H1 (cell line): ENCODE measurements at regions not wholly inside any gene's neighbourhood (a gene's known extent, or its start where the extent isn't known, plus 50 kb on each side); places are given as distances from the start of the nearest gene placed in this dataset.

ENCODE experiments used
- CTCF ChIA-PET: fragments of 300-600 bp; sonication (Branson Sonifier 250); formaldehyde crosslinking; loops from one replicate; lab custom pipeline; 2021; ENCODE audit not compliant: partially characterized antibody; lab: Charles Lee
- POLR2A ChIA-PET: fragments of 300-600 bp; sonication (Branson Sonifier 250); formaldehyde crosslinking; loops from one replicate; lab custom pipeline; 2021; ENCODE audit warnings: inconsistent platforms; ENCODE audit not compliant: partially characterized antibody; lab: Charles Lee
- DNase-seq, 2 experiments: peaks; one replicate each; pipeline versions ENCODE4 v3.0.0 to v3.0.0-alpha.2; 2010 to 2022; ENCODE audit warnings: low spot score in 2 of 2, low read depth in 1 of 2, mixed read lengths in 1 of 2
- FAIRE-seq: peaks from 2 replicates; lab custom pipeline; 2011; peaks lifted over from hg19 to GRCh38; lab: Jason Lieb, UNC
- H2AFZ ChIP-seq: 2 replicates; pipeline ENCODE4 v1.8.1; 2012; ENCODE audit warnings: low read length, inconsistent platforms
- H2AK5ac ChIP-seq: 2 replicates; pipeline ENCODE4 v1.6.1; 2013; ENCODE audit warnings: low read depth, low read length
- H2BK120ac ChIP-seq: replicated peaks from 2 replicates; pipeline ENCODE3; 2013; ENCODE audit warnings: low read depth, low read length, inconsistent platforms
- H2BK12ac ChIP-seq: 2 replicates; pipeline ENCODE4 v1.6.1; 2013; ENCODE audit warnings: low read depth, low read length
- H2BK15ac ChIP-seq: 2 replicates; pipeline ENCODE4 v1.6.1; 2013; ENCODE audit warnings: low read length
- H2BK20ac ChIP-seq: 2 replicates; pipeline ENCODE4 v1.6.1; 2013; ENCODE audit warnings: low read length
- H2BK5ac ChIP-seq: 2 replicates; pipeline ENCODE4 v1.6.1; 2013; ENCODE audit warnings: low read depth, low read length
- H3K14ac ChIP-seq: 2 replicates; pipeline ENCODE4 v1.6.1; 2013; ENCODE audit warnings: inconsistent platforms; ENCODE audit not compliant: insufficient read length
- H3K18ac ChIP-seq: 2 replicates; pipeline ENCODE4 v1.6.1; 2013; ENCODE audit warnings: low read length; ENCODE audit errors: extremely low read depth
- H3K23ac ChIP-seq: 2 replicates; pipeline ENCODE4 v1.6.1; 2013; ENCODE audit warnings: inconsistent platforms; ENCODE audit not compliant: insufficient read length
- H3K23me2 ChIP-seq: 2 replicates; pipeline ENCODE4 v1.6.1; 2013; ENCODE audit warnings: low read depth, low read length
- H3K27ac ChIP-seq: 2 replicates; pipeline ENCODE4 v1.6.1; 2011; ENCODE audit warnings: low read depth, low read length, inconsistent platforms
- H3K27me3 ChIP-seq, 4 experiments: replicated peaks in 1 of 4; 1 replicate in 1 of 4; 2 replicates in 3 of 4; pipeline versions ENCODE4 v1.6.1 to v1.8.1; 2011 to 2013; ENCODE audit warnings: low read length in 3 of 4, mild to moderate bottlenecking in 3 of 4, inconsistent platforms in 2 of 4, mixed read lengths in 2 of 4, moderate library complexity in 1 of 4; ENCODE audit not compliant: control insufficient read depth in 3 of 4, insufficient read depth in 3 of 4; ENCODE audit errors: extremely low read depth in 1 of 4
- H3K36me3 ChIP-seq, 4 experiments: 2 replicates each; pipeline versions ENCODE4 v1.6.1 to v1.8.1; 2011 to 2013; ENCODE audit warnings: mild to moderate bottlenecking in 4 of 4, low read length in 3 of 4, moderate library complexity in 2 of 4, control low read depth in 1 of 4, inconsistent platforms in 1 of 4; ENCODE audit not compliant: insufficient read depth in 4 of 4, control insufficient read depth in 2 of 4
- H3K4ac ChIP-seq: replicated peaks from 2 replicates; pipeline ENCODE3; 2013; ENCODE audit warnings: low read length, low read depth, mixed read lengths, inconsistent platforms; ENCODE audit not compliant: insufficient read length
- H3K4me1 ChIP-seq, 4 experiments: replicated peaks in 1 of 4; 1 replicate in 1 of 4; 2 replicates in 3 of 4; pipeline versions ENCODE4 v1.6.1 to v1.8.1; 2011 to 2013; ENCODE audit warnings: low read length in 3 of 4, inconsistent platforms in 2 of 4, mixed read lengths in 1 of 4; ENCODE audit not compliant: insufficient read depth in 4 of 4, control insufficient read depth in 3 of 4
- H3K4me2 ChIP-seq, 2 experiments: 2 replicates each; pipeline versions ENCODE4 v1.6.1 to v1.8.1; 2011 to 2013; ENCODE audit warnings: low read depth in 2 of 2, low read length in 2 of 2, control low read depth in 1 of 2, inconsistent platforms in 1 of 2, mild to moderate bottlenecking in 1 of 2; ENCODE audit not compliant: insufficient read depth in 1 of 2
- H3K4me3 ChIP-seq, 4 experiments: fragments of 200-600, 300-600 bp in 1 of 4; sonication (generic), shearing (Covaris generic), sonication (Bioruptor Twin) in 1 of 4; 2 replicates each; pipeline versions ENCODE4 v1.5.1 to v1.8.1; 2011 to 2016; ENCODE audit warnings: low read length in 4 of 4, low read depth in 3 of 4, control low read depth in 2 of 4, inconsistent platforms in 2 of 4, mild to moderate bottlenecking in 2 of 4, mixed read lengths in 1 of 4, moderate library complexity in 1 of 4; ENCODE audit not compliant: insufficient read depth in 2 of 4; ENCODE audit errors: extremely low read depth in 1 of 4
- H3K56ac ChIP-seq: replicated peaks from 2 replicates; pipeline ENCODE3; 2013; ENCODE audit warnings: low read depth, mild to moderate bottlenecking, mixed read lengths, low read length, inconsistent platforms; ENCODE audit not compliant: insufficient read length
- H3K79me1 ChIP-seq: 2 replicates; pipeline ENCODE4 v1.6.1; 2013; ENCODE audit warnings: low read depth, low read length, control low read depth
- H3K79me2 ChIP-seq, 2 experiments: 2 replicates each; pipeline versions ENCODE4 v1.6.1 to v1.8.1; 2012 to 2013; ENCODE audit warnings: low read length in 2 of 2, mild to moderate bottlenecking in 2 of 2, inconsistent platforms in 1 of 2; ENCODE audit not compliant: insufficient read depth in 2 of 2, control insufficient read depth in 1 of 2
- H3K9ac ChIP-seq, 4 experiments: replicated peaks in 1 of 4; 1 replicate in 1 of 4; 2 replicates in 3 of 4; pipeline versions ENCODE4 v1.6.1 to v1.8.1; 2011 to 2013; ENCODE audit warnings: low read depth in 3 of 4, low read length in 3 of 4, control low read depth in 2 of 4, mild to moderate bottlenecking in 2 of 4, moderate library complexity in 2 of 4, inconsistent platforms in 1 of 4; ENCODE audit errors: extremely low read depth in 1 of 4
- H3K9me3 ChIP-seq, 2 experiments: 2 replicates each; pipeline versions ENCODE4 v1.6.1 to v1.8.1; 2012 to 2013; ENCODE audit warnings: mild to moderate bottlenecking in 2 of 2, moderate library complexity in 2 of 2, control low read depth in 1 of 2, inconsistent platforms in 1 of 2, low read depth in 1 of 2, low read length in 1 of 2, mixed read lengths in 1 of 2; ENCODE audit not compliant: insufficient read depth in 2 of 2
- H4K20me1 ChIP-seq, 2 experiments: replicated peaks in 1 of 2; 2 replicates each; pipeline versions ENCODE3 to v1.8.1; 2011 to 2013; ENCODE audit warnings: inconsistent platforms in 2 of 2, low read length in 2 of 2, mild to moderate bottlenecking in 1 of 2; ENCODE audit not compliant: insufficient read depth in 2 of 2, control insufficient read depth in 1 of 2
- H4K5ac ChIP-seq: 2 replicates; pipeline ENCODE4 v1.6.1; 2013; ENCODE audit warnings: low read length, low read depth, mixed read lengths, inconsistent platforms; ENCODE audit not compliant: insufficient read length
- H4K8ac ChIP-seq: 2 replicates; pipeline ENCODE4 v1.8.0; 2013; ENCODE audit warnings: mild to moderate bottlenecking, moderate library complexity, low read length, inconsistent platforms; ENCODE audit not compliant: insufficient read depth; ENCODE audit errors: extremely low read depth
- H4K91ac ChIP-seq: replicated peaks from 2 replicates; pipeline ENCODE3; 2013; ENCODE audit warnings: low read length, mixed read lengths, inconsistent platforms; ENCODE audit not compliant: insufficient read length
- BACH1 ChIP-seq: IDR thresholded peaks from 2 replicates; pipeline ENCODE4 v1.6.1; 2012; ENCODE audit warnings: low read length, improper control_type of control experiment
- SP2 ChIP-seq: IDR thresholded peaks from 2 replicates; pipeline ENCODE4 v1.6.1; 2012; ENCODE audit warnings: mild to moderate bottlenecking, low read length, inconsistent platforms
- SRF ChIP-seq: IDR thresholded peaks from 2 replicates; pipeline ENCODE4 v1.6.1; 2011; ENCODE audit warnings: mild to moderate bottlenecking, low read depth, low read length, moderate library complexity
- WGBS, 2 experiments: shearing (Covaris generic) in 1 of 2; methylation state at CpG; one replicate each; pipeline versions ENCODE4 v1.1.6 to v1.1.7; 2013 to 2015; ENCODE audit warnings: low lambda C conversion rate in 2 of 2, mixed read lengths in 2 of 2, inconsistent platforms in 1 of 2, low coverage in 1 of 2, missing lambda C conversion rate in 1 of 2; ENCODE audit not compliant: insufficient replicate concordance in 2 of 2, insufficient coverage in 1 of 2, insufficient read length in 1 of 2; ENCODE audit errors: extremely low coverage in 1 of 2, missing lambda C conversion rate in 1 of 2; 5-methylcytosine and 5-hydroxymethylcytosine counted together

- DNase-seq (no peak), FAIRE-seq (no peak)
- ChIA-PET POLR2A (no interaction called here), CTCF (interaction anchor here (0.6 kb wide), 1 partner anchor 10 kb away, joined by 4 read pairs; no protein-coding TSS in a partner anchor)
- H3K4me1 ChIP-seq = peaks cover 0 to 5% (median 2%) of the 10 kb centered on the region in 4 experiments; a peak in 1 of 7 replicates
- no peak overlapping the region for H3K56ac ChIP-seq
- H3K4ac ChIP-seq = no peak overlapping the region
- no peaks in the 10 kb centered on the region for H3K27me3 ChIP-seq
- H3K23me2 ChIP-seq = no peaks in the 10 kb centered on the region
- no peak overlapping the region for H2BK120ac ChIP-seq
- H3K14ac ChIP-seq = no peak overlapping the region
- peak overlapping the region; percentile 68; the same call in 1 of the 2 replicates for H2AFZ ChIP-seq
- no peak overlapping the region for H3K27ac ChIP-seq
- WGBS, 2 experiments = 88% methylated on average over 6 of the region's 6 CpGs; no CpG with 5 or more reads in 1 of the 2 experiments
- no peak overlapping the region for H2AK5ac ChIP-seq
- H2BK12ac ChIP-seq = no peak overlapping the region
- H4K8ac ChIP-seq = no peak overlapping the region
- no peak overlapping the region for H2BK15ac ChIP-seq
- H3K36me3 ChIP-seq = no peaks in the 10 kb centered on the region
- H3K18ac ChIP-seq = no peak overlapping the region
- H2BK5ac ChIP-seq = no peak overlapping the region
- H3K23ac ChIP-seq = no peak overlapping the region
- H3K9me3 ChIP-seq = no peaks in the 10 kb centered on the region
- no peak overlapping the region for H4K5ac ChIP-seq
- H3K79me1 ChIP-seq = no peaks in the 10 kb centered on the region
- no peak overlapping the region for H3K4me2 ChIP-seq
- no peaks in the 10 kb centered on the region for H3K79me2 ChIP-seq
- H2BK20ac ChIP-seq = no peak overlapping the region
- H3K9ac ChIP-seq = no peak overlapping the region
- H3K4me3 ChIP-seq = no peak overlapping the region
- H4K20me1 ChIP-seq = no peaks in the 10 kb centered on the region
- H4K91ac ChIP-seq = no peak overlapping the region
- no peak for TF ChIP-seq BACH1
- TF ChIP-seq SP2 = no peak
- TF ChIP-seq SRF = no peak
These were observed 54.5 kb upstream of the EXOC1L start for GRCh38 chr4:55765070-55765469.
